NCI-H2081 (cell line): ENCODE measurements at regions not wholly inside any gene's neighbourhood (a gene's known extent, or its start where the extent isn't known, plus 50 kb on each side); places are given as distances from the start of the nearest gene placed in this dataset.

Experiments used
- DNase-seq, 2 experiments: peaks; one replicate each; lab custom pipeline; 2025; lab: John Stamatoyannopoulos, UW

GRCh38 chr2:41779888-41780287 is 267.9 kb upstream of the PKDCC start:
- DNase-seq = no peak

GRCh38 chr2:41782306-41783158 is 265.3 kb upstream of the PKDCC start:
- peak; percentile 54 to 63 for DNase-seq

- no peak for DNase-seq
These were observed 263.3 kb upstream of the PKDCC start for GRCh38 chr2:41784496-41784895.

- DNase-seq = no peak
These were observed 262.4 kb upstream of the PKDCC start for GRCh38 chr2:41785251-41786022.

- no peak for DNase-seq
These were observed 256.3 kb upstream of the PKDCC start for GRCh38 chr2:41791523-41791922.

GRCh38 chr2:41803361-41803760 is 244.5 kb upstream of the PKDCC start:
- no peak for DNase-seq

- no peak for DNase-seq
These were observed 241.5 kb upstream of the PKDCC start for GRCh38 chr2:41806286-41806685.

- DNase-seq = no peak
These were observed 226.7 kb upstream of the PKDCC start for GRCh38 chr2:41821167-41821566.

- DNase-seq = no peak
These were observed 220.9 kb upstream of the PKDCC start for GRCh38 chr2:41826921-41827320.

GRCh38 chr2:41827354-41827971 is 220.4 kb upstream of the PKDCC start:
- no peak for DNase-seq

- no peak for DNase-seq
These were observed 219.7 kb upstream of the PKDCC start for GRCh38 chr2:41828052-41828643.

GRCh38 chr2:41829052-41829451 is 218.8 kb upstream of the PKDCC start:
- DNase-seq = no peak

GRCh38 chr2:41830600-41830999 is 217.2 kb upstream of the PKDCC start:
- DNase-seq = no peak

- DNase-seq = no peak
These were observed 215.6 kb upstream of the PKDCC start for GRCh38 chr2:41832218-41832617.

GRCh38 chr2:41835401-41835800 is 212.4 kb upstream of the PKDCC start:
- DNase-seq = no peak

GRCh38 chr2:41836948-41837347 is 210.9 kb upstream of the PKDCC start:
- no peak for DNase-seq

- no peak for DNase-seq
These were observed 210.2 kb upstream of the PKDCC start for GRCh38 chr2:41837610-41838009.

- peak; percentile 98 to 99 for DNase-seq
These were observed 206.9 kb upstream of the PKDCC start for GRCh38 chr2:41840702-41841551.

GRCh38 chr2:41846962-41847361 is 200.9 kb upstream of the PKDCC start:
- no peak for DNase-seq

GRCh38 chr2:41847744-41848441 is 199.9 kb upstream of the PKDCC start:
- DNase-seq = no peak

GRCh38 chr2:41851554-41851953 is 196.3 kb upstream of the PKDCC start:
- DNase-seq = no peak
